Stimulated activated CD4-positive, alpha-beta T cell treated with anti-CD3 and anti-CD28 coated beads, TNF-alpha, amount 100 ng/mL, for 4 hours (primary cell): ENCODE measurements at regions not wholly inside any gene's neighbourhood (a gene's known extent, or its start where the extent isn't known, plus 50 kb on each side); places are given as distances from the start of the nearest gene placed in this dataset.
"Not testable (repeated sequence)": the region's sequence is repeated elsewhere in the genome, so short reads cannot be mapped to it uniquely, and the experiment has no call there.

Experiments used
- DNase-seq, 3 experiments: peaks; one replicate each; pipeline ENCODE4 v3.0.0-alpha.2; 2020; ENCODE audit warnings: low read depth in 3 of 3

DNA sequence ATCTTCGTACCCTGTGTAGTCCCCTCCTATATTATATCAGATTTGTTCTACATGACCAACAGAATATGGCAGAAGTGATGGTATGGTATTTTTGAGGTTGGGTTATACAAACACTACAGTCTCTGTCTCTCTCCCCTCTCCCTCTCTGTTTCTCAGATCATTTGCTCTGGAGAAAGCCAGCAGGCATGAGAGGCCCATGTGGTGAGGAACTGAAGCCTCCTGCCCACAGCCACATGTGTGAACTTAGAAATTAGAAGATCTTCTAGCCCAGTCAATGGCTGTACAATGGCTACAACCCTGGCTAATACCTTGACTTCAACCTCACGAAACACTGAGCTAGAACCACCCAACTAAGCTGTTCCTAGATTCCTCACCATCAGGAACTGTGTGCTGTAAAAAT is 250.6 kb downstream of the SMAD2 start:
- DNase-seq = no peak

DNA sequence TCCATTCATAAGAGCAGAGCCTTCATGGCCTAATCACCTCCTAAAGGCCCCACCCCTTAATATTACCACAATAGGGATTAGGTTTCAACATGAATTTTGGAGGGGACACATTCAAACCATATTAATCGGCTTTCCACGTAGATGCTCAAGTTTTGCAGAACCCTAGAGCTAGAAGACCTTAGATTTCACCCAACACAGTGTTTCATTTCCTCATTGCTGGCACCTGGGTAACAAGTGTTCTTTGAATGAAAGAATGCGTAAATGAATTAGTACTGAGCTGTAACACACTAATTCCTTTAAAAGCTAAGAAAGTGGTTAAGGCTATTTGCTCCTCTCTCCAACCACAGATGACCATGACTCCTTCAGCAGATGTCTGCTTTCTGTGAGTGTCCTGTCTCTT is 252.5 kb downstream of the SMAD2 start:
- DNase-seq = no peak

DNA sequence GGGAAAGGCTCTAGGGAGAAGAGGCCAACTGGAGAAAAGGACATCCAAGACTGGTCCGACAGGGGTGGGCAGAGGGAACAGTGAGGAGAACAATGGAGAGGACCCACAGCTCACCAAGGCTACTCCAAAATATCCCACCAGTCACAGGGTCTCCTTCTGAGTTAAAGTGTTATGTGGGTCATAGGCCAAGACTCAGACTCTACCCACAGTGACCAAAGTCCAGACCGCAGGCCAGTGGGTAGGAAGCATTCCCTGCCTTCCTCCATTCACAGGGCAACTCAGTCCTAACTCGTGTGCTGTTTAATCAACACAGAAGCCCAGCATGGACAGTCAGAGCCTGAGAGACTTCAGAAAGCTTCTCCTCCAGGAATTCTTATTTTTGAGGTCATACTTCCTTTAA is 260.6 kb downstream of the SMAD2 start:
- DNase-seq = no peak

DNA sequence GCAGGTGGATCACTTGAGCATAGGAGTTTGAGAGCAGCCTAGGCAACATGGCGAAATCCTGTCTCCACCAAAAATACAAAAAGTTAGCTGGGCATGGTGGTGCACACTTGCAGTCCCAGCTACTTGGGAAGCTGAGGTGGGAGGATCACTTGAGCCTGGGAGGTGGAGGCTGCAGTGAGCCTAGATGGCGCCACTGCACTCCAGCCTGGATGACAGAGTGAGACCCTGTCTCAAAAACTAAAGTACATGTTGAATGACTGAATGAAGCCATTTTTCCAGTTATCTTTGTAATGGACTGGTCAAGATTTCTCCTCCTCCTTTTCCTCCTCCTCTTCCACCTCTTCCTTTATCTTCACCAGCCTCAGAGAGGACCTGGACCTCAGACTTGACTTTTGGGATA is 272.0 kb downstream of the SMAD2 start:
- no peak for DNase-seq

DNA sequence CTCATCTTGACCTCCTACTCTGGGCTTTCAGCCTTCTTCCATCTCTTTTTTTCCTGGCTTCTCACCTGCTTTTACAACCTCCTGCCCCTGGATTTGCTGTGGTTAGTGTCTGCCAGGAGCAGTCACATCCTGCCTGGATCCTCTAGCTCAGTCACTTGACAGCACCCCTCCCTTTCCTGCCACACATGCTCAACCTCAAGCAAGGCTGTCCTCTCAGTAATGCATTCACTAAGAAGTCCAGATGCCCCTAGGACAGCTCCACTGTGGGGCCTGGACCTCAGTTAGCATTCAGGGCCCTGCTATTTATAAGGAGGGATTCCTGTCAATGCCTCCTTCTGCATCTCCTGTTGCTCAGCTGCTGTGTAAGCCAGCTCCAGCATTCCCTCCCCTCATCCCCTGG is 275.5 kb downstream of the SMAD2 start:
- no peak for DNase-seq

DNA sequence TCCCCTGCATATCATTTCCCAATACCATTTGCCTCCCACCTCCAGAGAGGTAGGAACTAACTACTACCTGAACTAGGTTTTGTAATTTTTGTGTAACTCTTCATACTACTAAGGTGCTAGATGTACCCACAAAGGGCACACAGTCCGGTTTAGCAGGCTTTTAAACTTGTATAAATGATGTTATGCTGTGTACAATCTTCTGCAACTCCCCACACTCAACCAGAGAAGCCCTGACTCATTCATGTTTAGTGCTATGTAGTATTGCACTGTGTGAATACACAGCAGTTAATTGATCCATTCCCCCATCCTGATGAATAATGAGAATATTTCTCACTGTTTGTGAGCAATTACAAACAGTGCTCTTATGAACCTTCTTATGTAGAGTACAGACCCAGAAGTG is 285.6 kb downstream of the SMAD2 start:
- DNase-seq = no peak

DNA sequence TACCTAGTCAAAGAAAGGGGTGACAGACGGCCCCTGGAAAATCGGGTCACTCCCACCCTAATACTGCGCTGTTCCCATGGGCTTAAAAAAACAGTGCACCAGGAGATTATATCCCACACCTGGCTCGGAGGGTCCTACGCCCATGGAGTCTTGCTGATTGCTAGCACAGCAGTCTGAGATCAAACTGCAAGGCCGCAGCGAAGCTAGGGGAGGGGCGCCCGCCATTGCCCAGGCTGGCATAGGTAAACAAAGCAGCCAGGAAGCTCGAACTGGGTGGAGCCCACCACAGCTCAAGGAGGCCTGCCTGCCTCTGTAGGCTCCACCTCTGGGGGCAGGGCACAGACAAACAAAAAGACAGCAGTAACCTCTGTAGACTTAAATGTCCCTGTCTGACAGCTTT is 292.9 kb downstream of the SMAD2 start:
- DNase-seq = not testable (repeated sequence)

DNA sequence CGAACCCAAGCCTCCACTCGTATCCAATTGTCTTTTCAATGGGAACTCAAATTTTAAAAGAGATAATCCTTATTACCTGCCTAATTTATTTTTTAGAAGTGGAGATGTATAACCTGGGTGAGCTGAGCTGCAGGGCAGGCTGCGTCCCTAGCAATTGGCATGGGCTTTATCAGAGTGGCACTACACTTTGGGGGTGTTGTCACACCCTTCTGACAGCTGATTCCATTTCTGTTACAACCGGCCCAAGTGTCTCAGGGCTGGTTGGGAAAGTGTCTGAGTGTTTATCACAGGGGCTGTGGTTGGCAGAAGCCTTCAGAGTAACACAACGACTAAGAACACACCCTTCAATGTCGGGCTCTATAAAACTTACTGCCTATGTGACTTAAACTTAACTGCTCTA is 295.0 kb downstream of the SMAD2 start:
- no peak for DNase-seq

DNA sequence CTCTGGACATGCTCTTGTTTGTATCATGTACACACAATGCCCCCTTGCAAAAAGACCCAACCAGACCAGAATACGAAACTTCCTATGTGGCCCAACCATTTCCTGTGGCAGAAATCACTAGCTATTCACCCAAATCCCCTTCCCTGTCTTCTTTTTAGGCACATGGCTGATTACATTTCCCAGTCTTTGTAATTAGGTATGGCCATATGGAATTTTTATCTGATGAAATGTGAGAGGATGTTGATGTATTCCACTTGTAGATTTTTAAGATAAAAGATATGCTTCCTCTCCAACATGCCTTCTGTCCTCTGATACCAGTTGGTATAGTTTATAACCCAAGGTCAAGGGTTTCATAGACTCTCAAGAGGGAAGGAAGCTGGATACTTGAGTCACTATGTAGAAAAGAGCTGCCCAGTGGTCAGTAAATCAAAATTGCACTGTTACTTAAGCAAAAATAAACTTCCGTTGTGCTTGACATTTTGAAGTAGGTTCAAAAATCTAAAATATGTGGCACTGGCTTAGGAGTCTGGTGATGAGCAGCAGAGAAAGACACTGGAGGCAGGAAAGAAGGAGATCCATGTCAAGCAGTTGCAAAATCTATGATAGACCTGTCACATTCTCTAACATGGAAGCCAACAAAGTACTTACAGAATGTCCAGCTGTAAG is 297.4 kb downstream of the SMAD2 start:
- DNase-seq = no peak

DNA sequence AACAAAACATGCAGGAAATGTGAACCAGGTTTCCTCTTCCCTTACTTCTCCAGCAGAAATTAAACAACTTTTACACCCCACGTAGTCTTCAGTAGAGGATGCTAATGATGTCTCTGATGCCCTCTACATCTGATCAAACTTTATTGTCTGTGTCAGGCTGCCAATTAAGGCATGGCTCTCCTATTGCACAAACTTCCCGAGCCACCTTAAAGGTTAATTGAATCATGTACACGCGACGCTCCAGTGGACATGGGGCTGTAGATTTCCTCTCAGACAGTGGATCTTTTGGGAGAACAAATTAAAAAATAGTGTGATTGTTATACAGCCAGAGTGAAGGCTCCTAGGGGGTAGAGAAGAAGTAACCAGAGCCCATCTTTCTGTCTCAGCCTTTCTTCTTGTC is 301.6 kb downstream of the SMAD2 start:
- DNase-seq = no peak

DNA sequence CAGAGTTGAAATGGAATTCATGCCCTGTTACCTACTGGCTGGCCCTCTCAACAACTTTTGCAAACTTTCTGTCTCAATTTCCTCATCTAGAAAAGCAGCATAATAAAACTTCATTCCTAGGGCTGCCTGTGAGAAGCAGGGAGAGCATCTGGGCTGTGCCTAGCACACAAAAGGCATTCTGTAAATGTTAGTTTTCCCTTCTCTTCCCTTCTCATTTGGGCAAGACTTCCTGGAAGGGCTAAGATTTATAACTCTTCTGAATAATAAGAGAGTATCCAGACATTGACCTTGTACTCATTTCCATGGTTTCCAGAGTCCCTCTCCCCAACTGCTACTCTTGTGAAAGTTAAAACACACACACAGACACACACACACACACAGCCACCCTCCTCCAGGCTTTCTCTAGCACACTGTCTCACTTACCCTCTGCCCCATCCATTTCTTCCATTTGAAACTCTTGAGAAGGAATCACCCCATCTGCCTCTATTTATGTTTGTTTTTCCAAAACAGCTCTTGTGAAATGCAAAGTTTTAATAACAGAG is 302.1 kb downstream of the SMAD2 start:
- no peak for DNase-seq

DNA sequence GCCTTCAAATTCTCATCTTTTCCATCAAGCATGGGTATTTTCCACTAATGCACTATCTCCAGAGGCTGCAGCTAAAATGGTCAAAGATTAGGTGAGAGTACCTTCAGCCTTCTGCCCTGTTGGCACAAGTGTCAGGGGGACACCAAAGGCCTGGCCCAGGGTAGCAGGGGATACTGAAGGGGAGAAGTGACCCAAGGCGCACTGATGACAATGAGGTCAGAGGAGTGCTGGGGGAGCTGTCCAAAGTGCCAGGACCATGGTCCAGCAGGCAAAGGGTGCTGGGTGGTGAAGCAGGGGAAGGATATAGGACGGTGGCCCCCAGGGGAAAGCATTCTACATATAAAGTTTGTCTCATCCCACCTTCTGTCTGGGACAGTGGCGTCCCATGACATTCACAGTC is 303.4 kb downstream of the SMAD2 start:
- DNase-seq = no peak

DNA sequence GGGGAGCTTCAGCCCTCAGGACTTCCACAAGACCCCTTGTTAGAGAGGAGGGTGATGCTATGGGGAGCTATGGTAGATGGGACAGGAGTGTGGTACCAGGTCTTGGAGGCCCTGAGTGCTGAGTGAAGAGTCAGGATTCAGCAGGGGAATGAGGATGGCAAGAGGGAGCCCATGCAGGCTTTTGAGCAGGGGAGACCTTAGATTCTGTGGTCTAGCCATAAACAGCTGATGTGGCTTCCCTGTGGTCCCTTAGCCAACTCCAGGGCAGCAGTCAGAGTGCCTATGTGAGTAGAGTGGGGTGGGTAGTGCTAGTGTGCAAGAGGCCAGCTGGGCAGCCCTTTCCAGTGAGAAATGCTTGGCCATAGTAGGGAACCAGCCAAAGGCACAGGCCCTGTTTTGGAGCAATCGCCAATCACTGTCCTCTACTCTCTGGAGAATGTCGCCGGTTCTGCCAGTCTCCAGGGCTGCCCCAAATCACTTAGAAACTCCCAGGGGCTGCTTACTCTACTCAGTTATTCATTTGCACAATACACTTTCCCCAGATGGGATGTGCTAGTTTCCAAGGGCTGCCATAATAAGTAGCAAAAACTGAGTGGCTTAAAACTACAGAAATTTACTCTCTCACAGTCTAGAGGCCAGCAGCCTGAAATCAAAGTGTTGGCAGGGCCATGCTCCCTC is 310.5 kb downstream of the SMAD2 start:
- no peak for DNase-seq

DNA sequence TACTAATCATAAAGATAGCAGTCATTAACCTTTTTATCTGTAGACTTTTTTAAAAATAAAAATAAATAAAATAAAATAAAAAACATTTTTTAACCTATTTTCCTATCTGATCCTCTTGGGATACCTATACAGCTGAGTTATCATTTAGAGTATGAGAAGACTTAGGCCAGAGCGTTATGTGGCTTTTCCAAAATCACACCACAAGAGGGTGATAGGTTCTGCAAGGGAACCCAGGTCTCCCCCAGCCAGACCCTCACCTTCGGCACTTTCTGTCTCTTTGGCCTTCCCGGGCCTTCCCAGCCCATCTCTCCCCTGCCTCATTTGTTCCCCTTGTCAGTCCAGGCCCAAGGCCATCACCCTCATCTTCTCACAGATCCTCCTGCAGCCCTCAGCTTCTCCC is 311.7 kb downstream of the SMAD2 start:
- DNase-seq = no peak

DNA sequence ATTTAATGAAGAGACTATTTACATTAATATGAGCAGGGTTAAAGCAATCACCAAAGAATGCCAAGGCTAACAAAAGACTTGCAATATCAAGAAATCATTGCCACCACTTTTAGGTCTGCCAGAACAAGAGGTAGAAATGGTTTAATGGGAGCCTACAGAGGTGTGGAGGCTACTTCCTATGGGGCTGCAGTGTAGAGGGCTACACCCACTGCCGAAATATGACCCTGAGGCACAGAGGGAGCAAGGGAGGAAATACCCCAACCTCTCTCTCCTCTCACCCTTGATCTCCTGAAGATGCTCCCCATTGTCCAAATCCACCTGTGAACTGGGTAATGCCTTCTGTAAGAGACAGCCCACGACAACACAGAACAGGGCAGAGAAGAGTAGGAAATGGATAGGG is 315.4 kb downstream of the SMAD2 start:
- no peak for DNase-seq

DNA sequence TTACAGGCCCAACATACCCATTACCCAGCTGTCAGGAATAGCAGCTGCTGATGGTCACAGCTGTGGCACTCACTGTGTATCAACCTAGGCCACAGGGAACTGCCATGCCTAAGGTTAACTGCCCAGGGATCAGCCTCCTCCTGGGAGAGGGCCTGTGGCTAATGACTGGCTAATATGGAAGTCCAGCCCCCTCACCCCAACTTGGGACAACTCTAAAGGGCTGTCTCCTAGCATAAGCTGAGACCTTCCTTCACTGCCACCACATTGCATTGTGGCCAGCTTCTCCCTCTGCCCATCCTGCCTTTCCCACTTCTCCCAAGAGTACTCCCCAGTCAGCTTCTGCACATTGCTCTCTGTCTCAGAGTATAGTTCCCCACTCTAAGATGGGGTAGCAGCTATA is 316.5 kb downstream of the SMAD2 start:
- no peak for DNase-seq

DNA sequence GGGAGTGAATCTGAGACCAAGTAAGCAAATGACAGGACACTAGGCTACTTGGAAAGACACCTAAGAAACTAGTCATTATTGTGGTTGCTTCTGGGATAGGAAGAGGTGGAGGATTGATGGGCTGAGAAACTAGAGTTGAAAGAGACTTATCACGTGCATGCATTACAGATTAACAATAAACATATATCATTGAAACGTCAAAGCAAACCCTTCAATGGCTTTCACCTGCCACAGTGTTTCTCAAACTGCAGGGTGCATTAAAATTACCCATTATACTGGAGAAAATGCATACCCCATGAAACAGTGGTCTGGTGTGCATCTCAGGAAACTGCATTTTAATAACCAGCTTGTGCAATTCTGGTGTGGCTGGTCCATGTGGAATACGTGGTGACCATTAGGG is 318.8 kb downstream of the SMAD2 start:
- DNase-seq = no peak

DNA sequence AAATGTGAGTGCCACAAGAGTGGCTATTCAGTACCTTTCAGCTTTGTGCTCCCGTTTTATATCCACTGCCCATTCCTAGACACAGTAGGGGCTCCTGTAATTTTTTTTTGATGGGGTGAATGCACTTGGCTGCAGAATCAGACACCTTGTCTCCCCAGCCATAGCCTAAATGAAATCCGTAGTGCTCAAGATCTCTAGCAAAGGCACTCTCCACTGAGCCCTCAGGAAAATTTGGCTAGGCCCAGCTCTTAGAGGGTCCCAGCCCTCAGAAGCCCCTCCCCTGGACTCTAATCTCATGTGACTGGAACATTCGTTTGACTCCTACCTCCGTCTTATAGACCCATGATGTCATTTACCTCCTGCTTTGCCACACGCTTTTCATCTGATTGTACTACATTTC is 323.9 kb downstream of the SMAD2 start:
- DNase-seq = no peak

DNA sequence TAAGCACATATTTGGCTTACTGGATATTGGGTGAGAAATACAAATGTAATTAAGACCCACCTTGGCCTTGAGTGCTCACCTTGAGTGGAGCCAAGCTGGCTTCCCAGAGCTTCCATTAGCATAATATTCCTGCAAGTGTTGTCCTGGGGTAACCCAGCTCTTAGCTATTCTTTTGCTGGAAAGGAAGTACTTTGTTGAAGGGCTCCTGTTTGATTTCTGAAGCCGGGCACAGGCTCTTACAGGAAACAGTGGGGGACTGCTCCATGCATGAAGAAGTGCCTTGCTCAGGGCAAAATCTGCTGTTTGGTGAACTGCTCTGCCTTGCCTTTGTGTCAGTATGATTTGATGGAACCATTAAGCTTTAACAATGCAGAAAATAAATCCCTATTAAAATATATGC is 325.4 kb downstream of the SMAD2 start:
- DNase-seq = no peak

DNA sequence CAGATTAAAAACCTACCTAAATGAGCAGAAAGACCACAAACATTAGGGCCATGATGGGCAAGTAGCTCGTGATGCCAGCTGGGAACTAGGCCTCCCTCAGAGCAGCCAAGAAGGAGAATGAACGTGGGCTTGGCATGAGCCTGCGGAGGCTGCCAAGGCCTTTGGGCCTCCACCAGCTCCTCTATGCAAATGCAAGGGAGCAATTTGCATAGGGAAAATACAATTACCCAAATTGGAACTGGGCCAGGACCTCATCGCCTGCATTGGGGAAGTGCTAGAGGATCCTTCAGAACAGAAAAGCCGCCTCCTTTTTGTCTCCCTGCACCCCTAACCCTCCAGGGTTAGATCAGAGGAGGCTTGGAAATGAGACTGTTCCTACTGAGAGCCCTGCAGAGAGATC is 326.4 kb downstream of the SMAD2 start:
- no peak for DNase-seq

DNA sequence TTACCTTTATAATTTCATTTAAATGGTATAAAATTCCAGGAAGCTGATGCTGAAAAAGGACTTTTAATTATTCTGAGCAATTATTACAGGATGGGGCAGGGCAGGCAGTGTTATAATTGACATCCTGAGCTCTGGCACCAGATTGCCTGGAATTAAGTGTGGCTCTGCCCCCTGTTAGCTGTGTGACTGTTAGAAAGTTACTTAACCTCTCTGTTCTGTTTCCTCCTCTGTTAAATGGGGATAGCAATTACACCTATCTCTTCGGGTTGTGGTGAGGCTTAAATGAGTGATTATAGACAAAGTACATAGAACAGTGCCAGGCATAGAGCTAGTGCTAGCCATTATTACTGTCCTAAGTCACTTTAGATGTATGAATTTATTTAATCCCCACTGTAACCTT is 327.3 kb downstream of the SMAD2 start:
- no peak for DNase-seq

DNA sequence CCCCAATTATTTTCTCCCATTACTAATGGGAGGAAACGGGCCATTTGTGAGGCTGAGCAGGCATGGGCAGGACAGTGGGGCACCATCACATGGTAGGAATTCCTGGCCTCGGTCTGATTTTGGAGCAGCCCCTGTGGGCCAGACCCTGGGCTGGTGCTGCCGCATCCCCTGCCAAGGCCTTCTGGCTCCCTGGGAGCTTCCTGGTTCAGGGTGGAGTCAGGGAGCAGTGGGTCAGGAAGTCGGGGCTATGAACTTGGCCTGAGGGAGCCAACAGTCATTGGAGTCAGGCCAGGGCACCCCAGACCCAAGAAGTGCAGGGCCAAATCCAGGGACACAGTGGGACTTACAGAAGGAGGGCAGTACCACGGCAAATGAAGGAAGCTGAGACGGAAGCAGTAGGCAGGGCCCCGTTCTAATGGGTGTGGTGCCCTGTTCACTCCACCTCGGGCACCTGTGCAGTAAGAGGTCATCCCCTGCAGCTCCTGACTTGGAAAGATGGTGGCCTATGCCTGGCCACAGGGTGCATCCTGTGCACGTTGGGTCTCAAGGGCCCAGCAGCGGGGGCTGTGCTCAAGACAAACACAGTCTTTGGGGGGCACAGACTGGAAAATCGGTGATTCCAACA is 328.1 kb downstream of the SMAD2 start:
- no peak for DNase-seq

DNA sequence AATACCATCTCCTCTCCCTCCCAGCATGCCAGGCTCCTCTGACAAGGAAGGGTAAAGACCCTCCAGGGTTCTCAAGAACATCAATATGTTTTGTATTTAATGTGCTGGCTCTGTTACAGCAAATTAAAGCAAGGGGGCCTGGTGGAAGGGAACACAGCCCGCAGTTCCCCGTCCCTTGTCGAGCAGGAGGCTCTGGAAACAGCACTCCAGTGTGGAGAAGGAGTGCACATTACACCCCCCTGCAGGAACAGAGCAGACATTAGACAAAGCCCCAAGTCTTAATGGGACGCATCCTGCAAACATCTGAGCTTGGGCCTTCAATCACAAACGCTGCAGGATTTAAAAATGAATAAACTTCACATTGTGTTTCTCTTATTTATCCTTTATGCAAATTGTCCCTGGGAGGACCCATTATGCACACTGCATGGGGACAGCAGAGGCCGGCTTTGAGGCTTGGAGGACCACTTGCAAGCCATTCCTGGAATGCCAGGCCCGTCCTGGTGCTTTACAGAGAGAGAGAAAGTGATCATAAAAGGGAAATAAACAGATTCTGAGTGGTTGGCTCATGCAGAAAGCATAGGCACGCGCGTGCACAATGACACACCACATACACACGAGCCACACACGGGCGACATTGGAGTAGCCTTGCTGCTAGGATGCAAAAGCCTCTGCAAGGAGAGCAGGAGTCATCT is 328.7 kb downstream of the SMAD2 start:
- no peak for DNase-seq
